GM19452 (cell line): ENCODE measurements at regions not wholly inside any gene's neighbourhood (a gene's known extent, or its start where the extent isn't known, plus 50 kb on each side); places are given as distances from the start of the nearest gene placed in this dataset.

Experiments
- ATAC-seq: cut with Tn5 transposase; IDR thresholded peaks from one replicate; pipeline ENCODE4 v1.9.1; 2021; ENCODE audit not compliant: unreplicated experiment

DNA sequence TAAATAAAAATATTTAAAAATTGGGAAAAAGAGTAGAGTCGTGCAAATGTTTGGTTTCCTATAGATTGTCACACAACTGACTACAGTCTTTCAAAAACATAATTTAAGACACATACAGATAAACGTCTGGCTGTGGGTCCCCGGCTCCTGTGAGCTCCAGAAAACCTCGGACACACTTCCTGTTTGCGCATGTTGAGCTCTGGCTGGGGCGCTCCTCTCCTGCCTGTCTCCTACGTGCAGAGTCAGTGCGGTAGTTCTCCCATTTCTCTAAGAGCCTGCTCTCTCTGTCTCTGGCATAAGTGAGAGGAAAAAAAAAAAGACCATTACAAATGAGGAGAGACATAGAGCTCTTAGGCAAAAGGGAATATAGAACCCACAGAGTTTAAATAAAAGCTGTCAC is 128.2 kb upstream of the OBI1 start:
- ATAC-seq = no peak

DNA sequence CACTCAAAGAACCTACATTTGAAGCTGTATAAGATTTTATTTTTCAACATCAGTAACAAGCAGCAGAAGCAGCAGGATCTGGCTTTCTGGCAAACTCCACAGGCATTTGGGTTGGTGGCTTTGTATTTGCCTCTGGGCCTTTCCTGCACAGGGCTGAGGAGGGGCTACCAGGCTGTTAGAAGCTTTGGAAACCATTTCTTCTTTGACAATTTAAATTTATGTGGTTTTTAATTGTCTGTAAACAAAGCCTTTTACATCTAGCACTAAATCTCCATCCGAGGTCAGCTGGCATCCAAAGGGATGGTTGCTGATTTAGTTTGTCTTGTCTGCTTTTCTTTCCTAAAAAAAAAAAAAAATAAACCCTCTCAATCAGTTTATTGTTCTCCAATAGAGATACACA is 127.5 kb upstream of the OBI1 start:
- ATAC-seq = no peak

DNA sequence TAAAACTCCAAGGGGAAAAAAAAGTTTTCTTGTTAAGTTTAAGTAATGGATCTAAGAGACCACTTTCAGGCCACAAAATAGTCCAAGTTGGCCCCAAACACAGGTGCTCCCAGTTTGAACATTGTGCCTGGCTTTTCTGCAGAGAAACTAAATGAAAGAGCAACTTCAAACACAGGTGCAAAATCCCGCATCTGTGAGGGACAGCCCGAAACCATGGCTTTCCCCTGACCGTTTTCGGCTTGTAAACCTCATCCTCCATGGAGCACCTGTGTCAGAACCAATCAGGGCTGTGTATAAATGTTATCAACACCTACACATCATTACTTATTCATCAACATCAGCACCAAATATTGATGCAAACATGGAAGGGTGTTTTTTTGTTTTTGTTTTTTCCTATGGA is 126.8 kb upstream of the OBI1 start:
- no peak for ATAC-seq

DNA sequence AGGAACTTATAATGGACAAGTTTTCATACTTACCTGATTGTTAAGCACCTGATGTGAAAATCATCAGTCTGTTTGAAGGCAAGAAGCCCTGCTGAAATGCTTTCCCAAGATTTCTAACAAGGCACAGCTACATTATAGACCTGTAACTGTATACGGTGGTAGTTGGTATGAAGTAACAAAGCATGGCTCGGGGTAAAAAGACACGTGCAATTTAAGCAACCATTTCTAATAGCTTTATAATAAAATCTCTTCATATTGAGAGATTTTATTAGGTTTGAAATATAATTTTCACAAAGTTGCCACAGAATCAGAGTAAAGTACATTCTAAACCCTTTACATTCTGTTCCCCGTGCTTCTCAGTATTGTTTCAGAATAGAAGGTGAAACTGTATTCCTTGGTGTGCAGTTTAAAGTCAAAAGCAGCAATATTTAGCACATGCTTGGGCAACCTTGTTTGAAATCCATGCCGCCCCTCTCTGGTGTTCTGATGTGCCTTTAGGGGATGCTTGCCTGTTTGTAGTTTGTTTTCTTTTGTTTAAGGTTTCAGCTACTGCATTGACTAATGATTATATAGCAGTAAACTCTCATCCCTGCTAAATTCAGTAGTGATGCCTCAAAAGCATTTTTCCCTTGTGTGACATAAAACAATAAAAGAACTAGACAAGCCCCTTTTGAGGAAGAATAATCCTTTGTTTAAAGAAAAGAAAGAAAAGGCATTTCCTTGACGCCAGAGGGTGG is 125.2 kb upstream of the OBI1 start:
- no peak for ATAC-seq

DNA sequence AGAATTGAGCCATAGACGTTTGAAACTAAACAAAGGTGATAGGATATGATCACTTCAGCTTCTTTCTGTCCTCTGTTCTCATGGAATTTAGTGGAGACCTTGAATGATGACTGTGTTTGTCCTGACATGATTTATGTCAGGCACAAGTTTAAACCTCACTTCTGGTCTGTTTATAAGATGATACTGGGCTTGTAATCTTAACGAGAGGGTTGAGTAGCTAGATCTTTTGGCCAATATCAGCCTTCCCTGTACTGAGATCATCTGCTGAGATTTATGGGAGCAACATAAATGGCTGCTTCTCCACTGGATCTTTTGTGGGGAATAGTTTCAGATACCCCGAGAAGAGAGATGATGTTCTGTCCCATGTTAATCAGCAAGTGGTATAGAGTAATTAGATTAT is 121.8 kb upstream of the OBI1 start:
- ATAC-seq = no peak

DNA sequence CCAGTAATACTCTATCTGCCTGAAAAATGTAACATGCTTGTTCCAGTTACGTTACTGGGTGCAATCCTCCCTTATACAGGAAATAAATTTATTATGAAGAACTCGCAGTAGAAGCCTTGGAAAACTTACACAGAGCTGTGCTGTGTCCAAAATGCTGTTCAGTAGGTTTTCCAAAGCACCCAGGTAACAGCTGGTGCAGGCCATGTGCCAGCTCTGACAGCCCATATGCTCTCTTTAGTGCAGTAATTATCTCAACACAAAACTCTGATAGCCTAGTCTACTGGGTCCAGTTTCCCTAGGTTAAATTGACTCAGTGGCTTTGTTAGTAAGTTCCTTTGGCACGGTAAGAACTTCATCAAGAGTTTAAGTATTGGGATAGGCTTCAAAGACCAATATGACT is 120.7 kb upstream of the OBI1 start:
- no peak for ATAC-seq

DNA sequence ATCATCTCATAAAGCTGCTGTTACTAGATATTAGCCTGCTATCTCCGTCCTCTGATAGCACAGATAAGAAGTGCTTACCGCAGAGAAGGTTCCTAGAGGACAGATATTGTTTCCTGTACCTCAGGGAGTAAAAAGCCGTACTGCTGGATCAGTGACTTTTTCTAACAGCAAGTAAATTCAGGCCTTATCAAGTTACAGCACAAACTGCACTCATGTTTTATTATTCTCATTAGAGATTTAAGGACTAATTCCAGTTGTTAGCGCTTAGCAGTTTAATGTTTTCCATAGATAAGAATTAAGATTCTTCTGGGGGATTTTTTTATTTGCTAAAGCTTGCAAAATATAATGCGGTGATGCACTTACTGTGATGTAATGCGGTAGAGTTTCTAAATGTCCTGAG is 119.0 kb upstream of the OBI1 start:
- no peak for ATAC-seq

DNA sequence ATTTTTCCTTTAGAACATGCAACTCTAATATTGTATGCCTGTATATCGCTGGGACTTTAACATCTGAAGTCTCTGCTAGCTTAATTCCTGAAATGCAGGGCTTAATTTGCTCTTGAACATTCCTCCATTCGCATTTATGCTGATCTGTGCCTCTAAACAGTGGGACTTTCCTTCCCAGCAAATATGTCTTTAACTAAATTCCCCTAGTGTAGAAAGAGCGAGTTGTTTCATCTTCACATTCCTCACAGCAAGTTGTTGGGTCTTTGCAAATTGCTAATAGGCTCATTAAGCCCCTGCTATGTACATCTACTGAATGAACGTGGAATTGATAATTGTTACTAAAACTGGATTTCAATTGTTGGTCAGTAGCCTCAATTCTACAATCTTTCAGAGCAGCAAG is 118.4 kb upstream of the OBI1 start:
- no peak for ATAC-seq

DNA sequence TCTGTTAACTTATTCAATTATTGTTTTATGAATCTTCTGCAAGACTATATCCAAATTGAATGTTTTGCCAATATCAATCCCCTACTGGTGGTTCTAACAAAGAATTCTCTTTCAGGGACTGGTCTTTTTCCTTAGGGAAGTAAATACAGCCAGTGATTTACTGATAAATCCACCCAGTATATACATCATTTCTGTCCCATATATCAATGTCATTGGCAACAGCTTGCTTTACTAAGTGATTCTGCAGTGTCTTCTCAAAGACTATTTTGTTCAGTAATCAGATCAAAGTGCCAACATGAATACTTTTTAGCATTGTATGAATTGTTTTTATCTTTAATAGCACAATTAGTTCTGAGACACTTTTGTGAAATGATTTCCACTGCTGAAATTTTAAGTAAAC is 114.0 kb upstream of the OBI1 start:
- no peak for ATAC-seq

DNA sequence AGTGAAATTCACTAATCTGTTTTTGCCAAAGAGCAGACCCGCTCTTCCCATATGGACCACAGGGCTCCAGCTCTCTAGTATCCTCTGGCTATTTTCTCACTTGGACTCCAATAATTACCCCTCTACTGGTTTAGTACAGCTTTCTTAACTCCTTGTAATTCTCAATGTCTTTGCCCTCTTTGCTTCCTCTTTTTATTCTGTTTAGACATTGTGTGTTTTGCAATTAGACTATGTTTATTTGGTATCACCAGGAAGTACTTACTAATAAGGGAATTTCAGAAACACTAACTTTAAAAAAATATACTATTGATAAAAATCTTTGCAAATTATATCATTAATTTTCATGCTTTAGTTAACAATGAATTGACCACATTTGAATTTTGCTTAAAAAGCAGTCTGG is 111.6 kb upstream of the OBI1 start:
- ATAC-seq = no peak

DNA sequence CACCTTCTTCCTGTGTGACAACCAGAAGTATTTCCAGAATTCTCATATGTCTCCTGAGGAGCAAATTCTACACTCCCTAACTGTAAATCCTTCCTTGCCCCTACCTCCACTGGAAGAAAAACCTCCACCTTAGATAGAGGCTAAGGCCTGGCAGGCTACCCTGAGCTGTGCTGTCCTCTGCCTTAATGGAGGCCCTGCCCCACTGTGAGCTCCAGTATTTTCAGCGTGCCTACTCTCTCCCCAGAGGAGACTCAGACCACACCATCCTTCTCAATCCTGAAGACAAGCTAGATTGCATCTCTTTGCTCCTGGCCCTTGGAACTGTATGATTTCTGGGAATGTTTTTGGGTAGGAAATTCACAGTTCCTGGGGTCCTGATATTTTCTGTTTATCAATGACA is 110.0 kb upstream of the OBI1 start:
- no peak for ATAC-seq

DNA sequence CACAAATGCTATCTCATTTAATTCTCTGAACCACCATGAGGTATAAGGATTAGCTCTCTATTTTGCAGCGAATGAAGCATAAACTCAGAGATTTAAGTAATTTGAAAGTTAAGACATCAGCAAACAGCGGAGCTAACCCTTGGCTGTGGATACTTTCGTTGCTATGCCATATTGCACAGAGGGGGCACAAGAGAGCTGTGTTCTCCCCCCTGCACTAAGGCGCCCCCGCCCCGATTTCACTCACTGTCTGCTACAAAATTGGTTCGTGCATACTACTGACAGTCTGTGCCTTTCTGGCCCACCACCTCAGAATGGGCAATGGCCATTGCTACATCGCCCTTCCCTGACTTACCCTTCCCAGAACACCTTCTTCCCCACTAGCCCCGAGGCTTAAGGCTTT is 105.7 kb upstream of the OBI1 start:
- no peak for ATAC-seq

DNA sequence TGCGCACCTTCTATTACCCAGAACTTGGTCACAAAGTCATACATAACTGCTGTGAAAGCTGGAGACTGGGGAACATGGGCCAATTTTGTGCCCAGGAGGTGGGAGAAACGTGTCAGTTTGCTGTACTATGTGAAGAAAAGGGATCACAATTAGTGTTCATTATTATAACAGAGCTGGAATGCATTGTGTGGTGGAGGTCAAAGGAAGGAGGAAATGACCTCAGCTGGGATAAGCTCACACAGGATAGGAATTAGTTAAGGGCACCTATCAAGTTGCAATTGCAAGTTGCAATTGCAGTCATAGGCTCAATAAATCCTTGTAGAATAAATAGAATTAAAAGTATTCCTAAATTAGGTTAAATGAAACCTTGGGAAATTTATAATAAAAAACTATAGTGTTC is 103.9 kb upstream of the OBI1 start:
- ATAC-seq = no peak

DNA sequence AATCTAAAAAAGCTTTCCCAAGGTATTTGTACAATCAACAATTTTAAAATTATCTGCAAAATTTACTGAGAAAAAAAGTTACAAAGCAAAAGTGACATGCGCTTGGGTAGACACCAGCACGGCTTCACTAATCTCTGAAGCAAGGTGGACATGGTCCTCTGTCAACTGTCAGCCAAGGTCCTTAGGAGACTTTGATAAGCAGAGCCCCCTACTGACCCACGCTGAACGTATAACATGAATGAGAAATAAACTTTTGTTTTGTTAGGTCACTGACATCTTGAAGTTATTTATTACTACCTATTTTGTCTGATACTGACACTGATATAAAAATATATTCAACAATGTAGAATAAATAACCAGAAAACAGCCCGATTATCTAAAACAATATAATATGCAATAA is 100.7 kb upstream of the OBI1 start:
- no peak for ATAC-seq

DNA sequence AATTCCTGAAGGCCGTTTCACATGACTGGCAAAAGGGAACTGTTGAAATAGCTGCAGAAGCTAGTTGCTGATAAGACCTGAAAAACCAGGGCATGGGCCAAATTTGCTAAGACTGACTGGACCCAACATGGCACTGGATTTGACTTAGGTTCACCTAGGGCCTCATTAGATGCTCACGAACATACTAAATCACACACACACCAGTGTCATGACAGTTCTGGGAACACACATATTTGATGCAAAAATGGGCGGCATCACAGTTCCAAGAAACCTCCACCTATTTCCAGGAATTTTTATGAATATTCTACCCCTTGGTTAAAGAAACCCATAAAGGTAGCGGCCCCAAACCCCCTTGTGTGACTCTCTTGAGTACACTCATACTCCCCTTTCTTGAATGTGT is 99.6 kb upstream of the OBI1 start:
- ATAC-seq = no peak

DNA sequence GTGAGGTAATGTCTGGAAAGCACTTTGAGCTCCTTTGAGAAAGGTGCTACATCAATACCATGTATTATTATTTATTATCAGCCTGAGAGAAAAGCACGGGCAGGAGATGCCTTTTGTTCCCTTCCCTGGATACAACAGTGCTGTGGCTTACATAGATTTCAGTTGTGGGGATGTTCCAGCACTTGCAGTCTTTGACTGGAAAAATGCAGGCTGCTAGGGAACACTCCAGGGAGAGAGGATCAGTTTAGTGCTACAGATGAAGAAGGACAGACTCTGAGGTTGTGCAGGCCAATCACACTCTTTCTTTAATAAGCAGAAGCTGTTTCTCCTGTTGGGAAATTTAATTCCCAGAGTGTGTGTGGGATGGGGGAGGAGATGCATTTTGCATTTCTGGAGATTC is 94.5 kb upstream of the OBI1 start:
- no peak for ATAC-seq

DNA sequence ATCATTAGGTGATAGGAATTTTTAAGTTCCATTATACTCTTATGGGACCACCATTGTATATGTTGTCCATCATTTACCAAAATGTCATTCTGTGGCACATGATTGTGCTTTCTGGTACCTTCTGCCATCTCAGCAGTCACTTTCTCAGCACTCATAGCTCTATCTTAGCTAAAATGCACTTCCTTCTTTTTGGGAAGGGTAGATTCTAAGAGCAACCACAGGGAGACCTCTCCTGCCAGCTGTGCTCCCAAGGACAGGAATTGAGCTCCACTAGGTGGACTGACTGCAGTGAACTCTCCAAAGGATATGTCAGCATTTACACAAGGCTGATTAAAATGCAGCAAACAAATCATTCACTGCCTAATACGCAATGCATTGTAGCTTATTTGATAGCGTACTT is 91.8 kb upstream of the OBI1 start:
- ATAC-seq = no peak

DNA sequence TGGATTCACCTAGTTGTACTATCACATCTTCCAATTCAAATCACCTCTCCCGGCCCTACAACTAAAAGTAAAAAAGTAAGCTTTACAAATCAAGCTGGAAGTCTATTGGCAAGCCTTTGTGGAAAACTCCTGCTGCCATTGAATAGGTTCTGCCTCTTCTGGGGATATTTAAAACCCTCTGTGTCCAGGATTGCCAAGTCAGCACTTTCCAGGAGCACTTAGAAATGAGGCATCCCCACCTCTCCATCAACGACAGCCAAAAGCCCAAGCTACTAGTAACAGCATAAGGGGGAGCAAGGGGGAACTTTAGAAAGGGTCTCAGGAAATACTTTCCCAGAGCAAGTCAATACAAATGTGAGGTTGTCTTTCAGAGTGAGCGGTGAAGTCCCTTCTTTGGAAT is 85.0 kb upstream of the OBI1 start:
- ATAC-seq = no peak

DNA sequence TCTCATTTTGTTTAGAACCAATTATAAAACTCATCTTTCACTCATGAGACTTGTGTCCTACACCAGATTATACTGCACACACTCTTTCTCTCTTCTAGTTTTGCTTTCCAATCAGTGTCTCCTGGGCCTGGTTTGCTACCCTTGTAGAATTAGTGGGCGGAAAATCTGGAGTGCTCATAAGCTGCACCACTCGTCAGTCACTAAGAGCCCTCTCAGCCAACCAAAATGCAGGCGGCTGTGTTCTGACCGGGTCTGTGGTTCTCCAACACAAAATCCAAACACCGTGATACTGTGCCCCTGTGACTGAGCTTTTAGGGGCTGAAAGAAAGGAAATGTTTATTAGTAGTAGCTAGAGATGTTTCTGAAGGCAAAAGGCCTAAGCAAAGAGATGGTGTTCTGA is 83.7 kb upstream of the OBI1 start:
- ATAC-seq = no peak

DNA sequence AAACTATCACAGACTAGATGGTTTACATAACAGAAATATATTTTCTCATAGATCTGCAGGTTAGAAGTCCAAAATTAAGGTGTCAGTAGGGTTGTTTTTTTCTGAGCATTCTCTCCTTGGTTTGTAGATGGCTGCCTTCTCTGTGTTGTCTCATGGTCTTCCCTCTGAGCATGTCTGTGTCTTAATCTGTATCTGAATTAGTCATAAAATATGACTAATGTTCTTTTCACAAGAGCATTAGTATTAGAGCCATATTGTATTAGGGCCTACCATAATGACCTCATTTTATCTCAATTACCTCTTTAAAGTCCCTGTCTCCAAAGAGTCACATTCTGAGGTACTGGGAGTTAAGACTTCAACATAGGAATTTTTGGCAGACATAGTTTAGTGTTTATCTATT is 77.2 kb upstream of the OBI1 start:
- no peak for ATAC-seq

DNA sequence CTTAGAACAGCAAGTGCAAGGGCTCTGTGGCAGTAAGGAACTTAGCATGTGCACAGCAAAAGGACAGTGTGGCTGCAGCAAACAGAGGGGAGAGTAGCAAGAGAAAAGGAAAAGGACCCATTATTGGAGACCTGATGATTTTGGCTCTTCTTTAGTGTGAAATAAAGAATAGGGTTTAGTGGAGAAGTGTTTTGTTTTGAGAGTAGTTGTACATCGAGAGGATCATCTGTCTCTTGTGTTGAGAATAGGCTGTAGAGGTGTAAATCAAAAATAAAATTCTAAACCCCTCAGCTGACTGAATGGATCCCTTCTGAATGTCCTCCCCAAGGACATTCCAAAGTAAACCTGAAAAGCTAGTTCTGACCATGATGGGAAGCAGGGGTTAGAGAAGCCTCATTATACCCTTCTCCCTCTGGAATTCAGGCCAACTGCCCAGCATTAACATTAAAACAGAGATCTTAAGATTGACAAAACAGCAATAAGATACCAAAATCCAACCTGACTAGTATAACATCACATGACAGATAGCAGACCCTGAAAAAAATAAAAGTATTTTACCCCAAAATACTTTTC is 73.6 kb upstream of the OBI1 start:
- ATAC-seq = no peak

DNA sequence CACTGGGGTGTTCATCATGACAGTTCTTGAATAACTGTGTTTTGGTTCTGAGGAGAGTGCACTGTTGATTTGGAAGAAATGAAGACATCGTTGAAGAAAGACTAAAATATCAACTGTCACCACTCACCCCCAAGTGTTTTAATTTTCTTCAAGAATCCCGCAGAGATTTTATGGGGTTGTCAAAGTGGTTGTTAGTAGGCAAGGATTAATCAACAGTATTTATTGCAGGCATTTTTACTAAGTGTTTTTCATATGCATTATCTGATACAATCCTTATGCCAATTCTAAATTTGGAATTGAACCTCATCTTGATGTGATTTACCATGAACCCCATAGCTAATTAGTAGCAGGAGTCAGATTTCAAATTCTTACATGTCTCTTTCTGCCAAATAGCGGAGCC is 63.7 kb upstream of the OBI1 start:
- ATAC-seq = no peak

DNA sequence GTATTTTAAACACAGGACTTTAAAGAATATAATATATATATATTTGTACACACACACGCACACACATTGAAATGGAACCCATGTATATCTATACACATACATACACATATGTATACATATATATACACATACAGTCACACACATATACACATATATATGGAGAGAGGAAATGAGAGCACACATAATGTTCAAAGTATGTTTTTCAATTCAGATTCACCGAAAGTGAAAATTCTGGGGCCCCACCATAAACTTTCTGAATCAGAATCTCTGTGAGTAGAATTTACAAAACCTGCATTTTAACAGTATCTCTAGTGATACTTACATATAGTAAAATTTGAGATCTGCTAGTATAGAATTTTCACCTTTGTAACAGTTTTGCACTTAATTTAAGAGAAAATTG is 60.4 kb upstream of the OBI1 start:
- ATAC-seq = no peak
